NK-92 treated with Interleukin-12 subunit alpha and Interleukin-12 subunit beta, amount 100 ng/mL, for 24 hours (cell line): ENCODE measurements at regions not wholly inside any gene's neighbourhood (a gene's known extent, or its start where the extent isn't known, plus 50 kb on each side); places are given as distances from the start of the nearest gene placed in this dataset.
"Not testable (repeated sequence)": the region's sequence is repeated elsewhere in the genome, so short reads cannot be mapped to it uniquely, and the experiment has no call there.

Source experiments
- DNase-seq: peaks from one replicate; lab custom pipeline; 2025; lab: John Stamatoyannopoulos, UW

DNA sequence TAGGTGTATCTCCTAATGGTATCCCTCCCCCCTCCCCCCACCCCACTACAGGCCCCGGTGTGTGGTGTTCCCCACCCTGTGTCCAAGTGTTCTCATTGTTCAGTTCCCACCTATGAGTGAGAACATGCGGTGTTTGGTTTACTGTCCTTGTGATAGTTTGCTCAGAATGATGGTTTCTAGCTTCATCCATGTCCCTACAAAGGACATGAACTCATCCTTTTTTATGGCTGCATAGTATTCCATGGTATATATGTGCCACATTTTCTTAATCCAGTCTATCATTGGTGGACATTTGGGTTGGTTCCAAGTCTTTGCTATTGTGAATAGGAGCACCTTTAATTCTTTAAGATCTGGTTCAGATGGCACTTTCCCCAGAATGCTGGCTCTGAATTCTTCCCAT lies 58.5 kb upstream of the PTGFRN start:
- DNase-seq = not testable (repeated sequence)

- DNase-seq = no peak
Measured at GRCh38 chr1:116851846-116852245, 57.9 kb upstream of the PTGFRN start.

- DNase-seq = no peak
Measured at GRCh38 chr1:116852367-116852766, 57.3 kb upstream of the PTGFRN start.

- no peak for DNase-seq
Measured at GRCh38 chr1:116852910-116853309, 56.8 kb upstream of the PTGFRN start.

DNA sequence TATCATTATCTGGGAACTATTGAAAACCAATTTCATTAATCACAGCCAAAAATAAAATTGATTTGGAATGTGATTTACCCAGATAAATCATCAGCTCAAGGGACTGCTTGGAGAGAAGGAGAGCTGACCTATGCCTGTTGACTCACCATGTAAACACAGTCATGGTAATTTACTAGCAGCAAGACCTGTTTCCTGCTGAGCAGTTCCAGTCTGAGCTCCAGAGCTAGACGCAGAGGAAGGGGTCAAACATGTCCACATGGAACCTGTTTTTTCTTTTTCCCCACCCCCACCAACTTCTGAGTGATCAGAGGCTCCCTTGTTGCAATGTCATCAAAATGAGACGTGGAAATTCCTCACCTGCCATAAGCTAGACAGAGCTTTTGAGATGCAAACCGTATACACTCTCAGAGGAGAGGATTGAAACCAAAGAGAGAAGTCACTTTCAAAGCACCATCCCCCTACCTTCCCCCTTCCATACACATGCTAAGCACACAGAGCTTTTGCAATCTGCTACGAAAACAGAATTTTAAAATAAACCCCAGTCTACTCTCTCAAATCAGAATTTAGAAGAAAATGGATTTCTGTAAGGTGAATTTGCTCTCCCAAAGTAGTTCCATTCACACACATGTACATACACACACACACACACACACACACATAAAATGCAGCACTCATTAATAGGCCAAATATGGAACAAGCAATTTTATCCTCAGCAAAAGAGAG lies 55.9 kb upstream of the PTGFRN start:
- peak; percentile 31 for DNase-seq

DNA sequence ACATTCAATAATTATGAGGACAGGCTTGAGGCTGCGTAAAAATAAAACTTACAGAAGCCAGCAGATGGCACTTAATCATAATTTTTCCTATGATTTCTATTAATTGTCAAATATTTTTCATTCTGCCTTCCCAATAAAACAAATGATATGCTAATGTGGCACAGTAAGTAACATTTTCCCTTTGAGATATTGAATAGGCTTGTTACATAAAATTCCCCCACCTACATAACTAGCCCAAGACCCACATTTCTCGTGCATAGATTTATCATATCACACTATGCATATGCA lies 55.4 kb upstream of the PTGFRN start:
- no peak for DNase-seq

DNA sequence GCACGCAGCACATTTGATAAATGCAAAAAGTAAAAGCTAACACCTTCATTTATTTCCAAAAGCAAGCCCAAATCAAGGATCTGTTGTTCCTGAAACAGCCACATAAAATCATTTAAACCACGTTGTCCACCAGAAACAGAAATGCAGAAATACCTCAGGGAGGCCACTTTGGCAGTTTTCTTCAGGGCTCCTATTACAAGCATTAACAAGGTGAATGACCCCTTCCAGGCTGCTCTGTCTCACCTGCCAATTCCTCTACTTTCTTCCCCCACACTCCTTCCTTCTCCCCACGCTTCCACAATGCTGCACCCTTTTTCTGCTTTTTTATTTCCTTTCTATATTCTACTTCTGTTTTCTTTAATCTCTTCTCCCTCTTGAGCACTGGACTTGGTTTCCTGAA lies 55.0 kb upstream of the PTGFRN start:
- DNase-seq = no peak

DNA sequence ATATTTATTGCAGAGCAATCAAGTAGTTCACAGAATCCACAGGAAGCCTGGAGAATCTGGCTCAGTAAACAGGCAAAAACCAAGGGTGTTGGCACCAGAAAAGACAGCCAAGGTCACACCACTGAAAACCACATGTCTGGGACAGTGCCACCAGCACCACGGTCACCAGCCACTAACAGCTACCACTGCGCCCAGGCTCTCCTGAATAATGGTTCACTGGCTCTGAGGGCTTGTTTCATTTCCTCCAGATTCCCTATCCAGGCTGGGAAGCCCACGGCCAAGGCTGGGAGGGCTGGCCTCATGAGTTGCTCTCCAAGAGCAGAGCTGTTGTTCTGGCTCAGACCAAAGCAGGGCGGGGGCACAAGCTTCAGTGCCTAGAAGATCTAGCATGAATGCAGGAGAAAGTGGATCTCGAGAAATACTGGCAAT lies 54.5 kb upstream of the PTGFRN start:
- DNase-seq = no peak

DNA sequence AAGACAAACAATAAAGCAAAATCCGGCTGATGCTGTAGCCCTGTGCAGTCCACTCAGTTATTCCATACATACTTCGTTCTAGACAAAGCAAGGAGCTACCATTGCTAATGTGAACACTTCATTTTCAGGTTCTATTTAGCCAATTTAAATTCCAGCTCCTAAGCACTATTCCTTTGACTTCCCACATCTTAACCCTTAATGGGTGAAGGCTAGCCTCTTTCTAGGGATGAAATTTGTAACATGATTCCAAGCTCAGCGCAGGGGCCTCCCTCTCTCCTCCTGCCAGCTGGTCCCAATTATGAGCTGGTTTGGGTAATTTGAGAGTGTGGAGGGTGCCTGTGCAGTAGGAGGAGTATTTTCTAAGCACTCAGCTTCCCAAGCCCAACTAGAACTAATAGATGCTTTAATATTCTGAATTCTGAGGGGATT lies 53.9 kb upstream of the PTGFRN start:
- DNase-seq = no peak

GRCh38 chr1:116856312-116856711 lies 53.4 kb upstream of the PTGFRN start:
- DNase-seq = no peak

DNA sequence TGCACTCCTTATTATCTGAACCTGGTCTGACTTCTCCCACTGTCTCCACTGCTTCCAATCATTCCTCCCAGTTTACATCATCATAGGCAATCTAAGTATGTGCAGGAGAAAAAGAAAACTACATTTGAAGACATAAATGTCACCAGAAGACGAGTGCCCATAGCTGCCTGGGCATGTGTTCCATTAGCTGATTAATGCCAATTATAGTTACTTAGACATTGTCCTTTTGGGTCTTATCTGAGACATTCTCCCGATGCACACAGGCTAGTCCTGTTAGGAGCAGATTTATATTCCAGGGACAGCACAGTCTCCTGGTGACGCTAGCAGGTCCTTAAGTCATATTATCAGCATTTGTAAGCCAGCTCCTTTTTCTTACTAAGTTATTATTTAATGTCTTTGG lies 52.6 kb upstream of the PTGFRN start:
- no peak for DNase-seq
